ENCODE measurements at regions not wholly inside any gene's neighbourhood (a gene's known extent, or its start where the extent isn't known, plus 50 kb on each side); places are given as distances from the start of the nearest gene placed in this dataset.

GRCh38 chr10:130637089-130637676 lies 501.0 kb downstream of the GLRX3 start:
- H3K27ac ChIP-seq (ENCODE audit: low read length), result no peak overlapping the region
- no peak overlapping the region for H2AFZ ChIP-seq (ENCODE audit: low read depth, low read length)
- H3K4me2 ChIP-seq (ENCODE audit: low read length), result no peak overlapping the region
- no peaks in the 10 kb centered on the region for H3K9me3 ChIP-seq (ENCODE audit: insufficient read depth, low read length)
- no peaks in the 10 kb centered on the region for H3K4me1 ChIP-seq (ENCODE audit: low read length)
- no peak for TF ChIP-seq EZH2phosphoT487 (IDR thresholded peaks at IDR 0.05; ENCODE audit: low read depth)
- TF ChIP-seq CTCF (IDR thresholded peaks at IDR 0.05; ENCODE audit: low read depth, low read length), result no peak
- H3K27me3 ChIP-seq (ENCODE audit: low read depth, low read length), result no peaks in the 10 kb centered on the region
- H3K4me3 ChIP-seq (ENCODE audit: low read length), result no peak overlapping the region
- H3K9ac ChIP-seq (ENCODE audit: low read length), result no peak overlapping the region
- no peaks in the 10 kb centered on the region for H4K20me1 ChIP-seq (ENCODE audit: insufficient read depth, low read length)
- H3K36me3 ChIP-seq (replicated peaks; ENCODE audit: low read depth, low read length), result no peaks in the 10 kb centered on the region
- H3K79me2 ChIP-seq (ENCODE audit: low read length), result no peaks in the 10 kb centered on the region

- Histone ChIP-seq H3K9ac (ENCODE audit: low read length) (no peak overlapping the region), H3K4me2 (ENCODE audit: low read length) (no peak overlapping the region), H3K79me2 (ENCODE audit: low read length) (no peaks in the 10 kb centered on the region), H3K9me3 (ENCODE audit: insufficient read depth, low read length) (no peaks in the 10 kb centered on the region), H3K4me1 (ENCODE audit: low read length) (no peaks in the 10 kb centered on the region), H4K20me1 (ENCODE audit: insufficient read depth, low read length) (no peaks in the 10 kb centered on the region), H3K36me3 (replicated peaks; ENCODE audit: low read depth, low read length) (no peaks in the 10 kb centered on the region), H2AFZ (ENCODE audit: low read depth, low read length) (no peak overlapping the region), H3K27me3 (ENCODE audit: low read depth, low read length) (no peaks in the 10 kb centered on the region), H3K4me3 (ENCODE audit: low read length) (no peak overlapping the region), H3K27ac (ENCODE audit: low read length) (no peak overlapping the region)
- TF ChIP-seq CTCF (IDR thresholded peaks at IDR 0.05; ENCODE audit: low read depth, low read length), result no peak
- TF ChIP-seq EZH2phosphoT487 (IDR thresholded peaks at IDR 0.05; ENCODE audit: low read depth), result no peak
Measured at GRCh38 chr10:130638991-130639390, 502.8 kb downstream of the GLRX3 start.

GRCh38 chr10:130642926-130643325 lies 506.7 kb downstream of the GLRX3 start:
- H3K36me3 ChIP-seq (replicated peaks; ENCODE audit: low read depth, low read length), result no peaks in the 10 kb centered on the region
- no peak overlapping the region for H3K27ac ChIP-seq (ENCODE audit: low read length)
- H2AFZ ChIP-seq (ENCODE audit: low read depth, low read length), result no peak overlapping the region
- no peaks in the 10 kb centered on the region for H3K4me1 ChIP-seq (ENCODE audit: low read length)
- H3K79me2 ChIP-seq (ENCODE audit: low read length), result no peaks in the 10 kb centered on the region
- no peaks in the 10 kb centered on the region for H3K9me3 ChIP-seq (ENCODE audit: insufficient read depth, low read length)
- no peak overlapping the region for H3K4me3 ChIP-seq (ENCODE audit: low read length)
- no peaks in the 10 kb centered on the region for H3K27me3 ChIP-seq (ENCODE audit: low read depth, low read length)
- TF ChIP-seq CTCF (IDR thresholded peaks at IDR 0.05; ENCODE audit: low read depth, low read length) (no peak), EZH2phosphoT487 (IDR thresholded peaks at IDR 0.05; ENCODE audit: low read depth) (no peak)
- H3K4me2 ChIP-seq (ENCODE audit: low read length), result no peak overlapping the region
- H3K9ac ChIP-seq (ENCODE audit: low read length), result no peak overlapping the region
- no peaks in the 10 kb centered on the region for H4K20me1 ChIP-seq (ENCODE audit: insufficient read depth, low read length)

- Histone ChIP-seq H3K27me3 (ENCODE audit: low read depth, low read length) (no peaks in the 10 kb centered on the region), H3K9me3 (ENCODE audit: insufficient read depth, low read length) (no peaks in the 10 kb centered on the region), H4K20me1 (ENCODE audit: insufficient read depth, low read length) (no peaks in the 10 kb centered on the region), H3K4me3 (ENCODE audit: low read length) (no peak overlapping the region), H2AFZ (ENCODE audit: low read depth, low read length) (no peak overlapping the region), H3K79me2 (ENCODE audit: low read length) (no peaks in the 10 kb centered on the region), H3K27ac (ENCODE audit: low read length) (no peak overlapping the region), H3K9ac (ENCODE audit: low read length) (no peak overlapping the region), H3K36me3 (replicated peaks; ENCODE audit: low read depth, low read length) (no peaks in the 10 kb centered on the region), H3K4me2 (ENCODE audit: low read length) (no peak overlapping the region), H3K4me1 (ENCODE audit: low read length) (no peaks in the 10 kb centered on the region)
- TF ChIP-seq EZH2phosphoT487 (IDR thresholded peaks at IDR 0.05; ENCODE audit: low read depth), result no peak
- TF ChIP-seq CTCF (IDR thresholded peaks at IDR 0.05; ENCODE audit: low read depth, low read length), result no peak
Measured at GRCh38 chr10:130647341-130647740, 511.1 kb downstream of the GLRX3 start.

Data from OCI-LY3 (cell line).